GM18502 (cell line): ENCODE measurements at regions not wholly inside any gene's neighbourhood (a gene's known extent, or its start where the extent isn't known, plus 50 kb on each side); places are given as distances from the start of the nearest gene placed in this dataset.
"Not testable (repeated sequence)": the region's sequence is repeated elsewhere in the genome, so short reads cannot be mapped to it uniquely, and the experiment has no call there.

ENCODE experiments used
- ATAC-seq: cut with Tn5 transposase; IDR thresholded peaks from one replicate; pipeline ENCODE4 v1.9.1; 2021; ENCODE audit warnings: mild to moderate bottlenecking; ENCODE audit not compliant: unreplicated experiment, poor library complexity

DNA sequence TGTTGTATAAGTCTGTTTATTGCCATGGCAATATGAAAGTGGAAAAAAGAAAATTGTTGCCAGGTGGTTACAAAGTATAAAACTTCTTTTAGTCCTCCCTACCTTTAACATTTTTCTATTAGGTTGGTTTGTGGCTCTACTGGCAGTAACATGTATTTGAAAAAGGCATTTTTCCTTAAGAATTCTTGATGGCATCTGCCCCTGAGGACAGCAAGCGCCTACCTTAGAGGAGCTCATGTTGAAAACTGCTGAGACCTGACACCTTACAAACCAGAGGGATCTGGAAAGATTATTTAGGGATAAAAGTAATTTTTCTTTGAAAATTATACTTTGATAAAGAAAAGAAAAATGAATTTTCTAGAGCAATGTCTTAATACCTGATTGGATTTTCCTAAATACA lies 208.1 kb downstream of the CAVIN4 start:
- no peak for ATAC-seq

DNA sequence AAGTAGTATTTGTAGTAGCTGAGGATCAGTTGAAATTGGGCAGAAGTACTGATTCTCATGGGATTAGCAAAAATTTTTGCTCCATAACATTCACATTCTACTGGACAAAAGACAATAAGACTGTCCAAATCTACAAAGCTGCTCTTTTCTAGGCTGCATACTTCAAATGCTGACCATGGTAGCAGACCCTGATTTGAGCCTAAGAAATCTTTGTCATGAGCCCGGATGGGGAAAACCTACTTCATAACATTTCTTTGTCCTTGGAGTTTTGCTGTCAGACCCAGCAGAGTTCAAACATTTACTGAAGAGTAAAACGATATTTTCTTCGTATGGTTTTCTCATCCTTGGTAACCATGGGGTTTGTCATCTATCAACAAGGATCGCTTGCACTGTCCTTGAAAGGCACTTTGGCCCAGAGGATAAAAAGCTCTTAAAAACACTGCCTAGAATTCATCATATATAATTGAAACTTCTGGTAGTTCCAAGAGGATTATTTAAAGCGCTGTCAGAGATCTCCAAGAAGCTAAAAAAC lies 216.9 kb downstream of the CAVIN4 start:
- ATAC-seq, result no peak

DNA sequence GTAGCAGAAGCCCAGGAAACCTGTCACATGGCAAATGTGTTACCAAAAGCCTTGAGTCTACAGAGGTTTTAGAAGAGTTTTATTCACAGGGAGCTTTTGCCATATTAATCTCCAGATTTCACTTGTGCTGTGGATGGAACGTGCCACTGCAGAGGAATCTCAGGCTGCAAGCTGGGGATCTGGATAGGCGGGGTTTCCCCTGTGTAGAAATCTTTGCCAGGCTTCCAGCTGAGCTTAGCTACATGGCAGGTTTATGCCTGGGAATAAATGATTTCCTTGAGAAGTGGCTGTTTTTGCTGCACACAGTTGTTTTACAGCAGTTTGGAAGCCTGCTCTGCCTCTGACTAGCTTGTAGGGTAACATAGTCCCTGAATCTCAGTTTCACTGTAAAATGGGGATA lies 224.6 kb upstream of the PLPPR1 start:
- ATAC-seq, result no peak

DNA sequence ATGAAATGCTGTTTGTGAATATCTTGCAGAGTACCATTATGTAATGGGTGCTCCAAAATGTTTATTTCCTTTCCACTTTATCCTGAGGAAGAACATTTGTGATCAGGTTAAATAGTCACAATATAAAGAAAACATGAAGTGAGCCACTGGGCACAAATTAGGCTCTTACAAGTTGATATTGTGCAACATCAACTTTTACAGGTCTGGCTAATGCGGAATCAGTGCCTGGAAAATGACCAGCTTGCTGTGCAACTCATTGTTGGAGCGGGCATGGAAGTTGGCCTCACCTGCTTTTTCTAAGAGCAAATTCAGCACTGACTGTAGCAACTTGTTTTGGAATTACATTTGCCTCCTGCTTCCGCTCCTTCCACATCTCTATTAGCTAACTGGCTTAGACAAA lies 216.9 kb upstream of the PLPPR1 start:
- ATAC-seq, result no peak

DNA sequence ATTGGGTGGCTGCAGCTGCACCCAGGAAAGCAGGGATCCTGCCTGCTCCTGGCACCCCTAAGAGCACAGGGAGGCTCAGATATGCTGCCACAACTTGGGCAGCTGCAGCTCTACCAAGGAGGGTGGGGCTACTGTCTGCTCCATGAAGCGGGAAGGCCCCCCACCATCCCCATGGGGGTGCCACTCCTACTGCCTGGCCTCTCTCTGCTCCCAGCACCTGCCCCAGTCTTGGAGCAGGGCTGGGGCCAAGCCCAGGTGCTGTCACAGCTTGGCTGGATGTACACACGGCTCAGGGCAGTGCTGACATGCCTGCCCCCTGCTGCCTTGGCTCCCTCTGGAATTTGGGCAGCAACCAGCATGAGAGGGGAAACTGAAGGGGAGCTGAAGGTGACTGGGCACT lies 214.7 kb upstream of the PLPPR1 start:
- no peak for ATAC-seq

DNA sequence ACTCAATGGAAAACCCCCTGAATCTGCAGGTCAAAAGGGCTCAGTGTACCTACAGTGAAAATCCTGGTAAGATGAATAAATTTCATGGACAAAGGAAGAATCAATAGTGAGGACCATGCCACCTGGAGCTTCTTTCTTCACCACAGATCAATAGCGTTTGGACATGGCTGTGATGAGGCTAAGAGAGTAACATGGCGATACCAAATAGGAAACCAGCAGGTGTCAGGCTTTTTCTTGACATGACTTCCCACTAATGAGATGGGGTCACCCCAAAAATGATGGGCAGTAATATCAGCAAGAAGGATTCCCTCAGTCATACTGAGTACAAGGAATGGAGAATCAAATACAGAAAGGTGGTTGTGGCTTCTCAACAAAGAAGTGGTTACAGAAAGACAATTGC lies 208.5 kb upstream of the PLPPR1 start:
- ATAC-seq, result no peak

DNA sequence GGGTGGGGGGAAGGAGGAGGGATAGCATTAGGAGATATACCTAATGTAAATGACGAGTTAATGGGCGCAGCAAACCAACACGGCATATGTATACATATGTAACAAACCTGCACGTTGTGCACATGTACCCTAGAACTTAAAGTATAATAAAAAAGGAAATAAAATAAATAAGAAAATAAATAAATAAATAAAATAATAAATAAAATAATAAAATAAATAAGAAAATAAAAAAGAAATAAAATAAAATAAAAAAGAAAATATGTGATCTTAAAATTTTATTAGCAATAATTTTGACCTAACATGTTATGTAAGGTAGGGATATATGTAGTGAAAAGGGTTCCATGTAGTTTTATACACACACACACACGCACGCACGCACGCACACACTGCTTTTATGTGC lies 195.5 kb upstream of the PLPPR1 start:
- not testable (repeated sequence) for ATAC-seq

DNA sequence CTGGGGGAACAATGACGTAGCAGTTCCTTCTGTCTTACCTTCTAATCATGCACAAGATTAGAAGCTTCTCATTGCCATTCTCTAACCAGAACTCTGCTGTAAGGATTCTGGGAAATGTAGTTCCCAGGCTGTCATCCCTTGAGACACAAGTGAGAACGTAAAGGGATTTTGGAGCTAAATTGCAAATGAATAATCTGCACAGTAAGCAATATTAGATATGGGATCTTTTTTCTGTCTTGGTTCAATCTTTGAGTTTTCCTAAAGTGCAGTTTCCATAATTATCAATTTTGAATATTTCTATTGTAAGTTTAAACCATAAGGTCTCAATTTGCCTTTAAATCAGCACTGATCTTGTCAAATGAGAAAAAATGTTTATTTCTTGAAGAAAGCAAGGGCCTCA lies 189.7 kb upstream of the PLPPR1 start:
- ATAC-seq, result no peak

DNA sequence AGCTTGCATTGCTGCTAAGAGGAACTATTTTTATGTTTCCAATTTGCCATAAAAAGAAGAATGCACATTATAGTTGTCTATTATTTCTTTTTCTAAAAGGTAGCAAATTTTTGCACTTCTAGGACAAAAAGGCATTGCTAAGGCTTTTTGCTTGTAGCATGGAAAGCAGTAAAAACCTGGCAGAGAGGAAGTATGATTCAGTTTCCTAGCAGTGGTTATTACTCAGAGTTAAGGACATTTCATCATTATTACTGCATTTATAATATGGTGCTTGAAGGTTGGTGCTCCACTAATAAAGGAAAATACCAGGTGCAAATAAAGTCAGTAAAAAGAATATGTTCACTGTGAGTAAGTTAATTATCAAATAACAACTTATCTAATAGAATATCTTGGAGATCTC lies 179.8 kb upstream of the PLPPR1 start:
- no peak for ATAC-seq

DNA sequence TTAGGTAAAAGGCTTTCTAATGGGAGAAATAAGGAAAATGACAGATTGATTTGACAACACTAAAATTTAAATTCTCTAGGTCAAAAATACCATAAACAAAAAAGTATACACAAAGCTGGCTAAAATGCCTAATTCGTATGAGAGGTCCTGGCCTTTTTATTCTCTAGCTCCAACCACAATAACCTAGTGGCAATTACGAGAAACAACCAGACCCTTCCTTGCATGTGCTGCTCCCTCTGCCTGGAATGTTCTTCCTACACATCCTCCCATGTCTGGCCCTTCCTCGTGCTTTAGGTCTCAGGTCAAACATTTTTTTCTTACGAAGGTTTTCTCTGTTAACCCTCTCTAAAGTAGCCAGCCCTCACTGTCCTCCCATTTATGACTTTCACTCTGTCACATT lies 176.4 kb upstream of the PLPPR1 start:
- ATAC-seq, result no peak

DNA sequence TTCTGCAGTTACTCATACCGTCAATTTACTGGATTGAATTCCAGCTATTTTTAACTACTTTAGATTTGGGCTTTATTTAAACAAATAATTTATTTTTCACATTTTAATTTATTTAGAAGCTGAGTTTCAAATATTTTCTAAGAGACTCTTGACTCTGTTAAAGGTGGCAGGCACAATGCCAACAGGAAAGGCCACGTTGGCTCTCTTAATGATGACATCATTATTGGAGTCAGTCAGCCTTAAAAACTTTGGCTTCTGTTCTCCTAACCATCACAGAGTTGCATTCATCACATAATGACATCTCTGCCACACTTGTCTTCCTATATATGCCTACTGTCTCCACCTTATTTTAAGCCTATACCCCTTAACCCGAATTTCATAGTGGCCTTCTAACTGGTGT lies 172.3 kb upstream of the PLPPR1 start:
- no peak for ATAC-seq

DNA sequence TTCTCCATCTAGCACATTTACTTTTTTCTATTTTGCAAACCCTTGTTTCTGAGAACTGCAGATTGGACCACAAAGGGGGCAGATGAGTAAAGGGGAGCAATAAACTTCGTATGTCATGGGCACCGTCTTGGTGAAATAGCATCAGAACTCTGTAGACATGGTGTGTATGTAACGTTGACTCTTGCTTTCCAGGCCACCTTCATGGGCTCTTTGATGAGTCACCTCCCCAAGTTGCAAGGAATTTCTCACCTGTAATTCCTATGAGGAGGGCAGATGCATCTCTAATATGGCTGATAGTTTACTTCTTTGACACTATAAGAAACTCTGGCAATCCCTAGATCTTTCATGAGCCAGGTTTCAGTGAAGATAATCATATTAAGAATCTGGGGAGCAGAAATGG lies 163.4 kb upstream of the PLPPR1 start:
- no peak for ATAC-seq

DNA sequence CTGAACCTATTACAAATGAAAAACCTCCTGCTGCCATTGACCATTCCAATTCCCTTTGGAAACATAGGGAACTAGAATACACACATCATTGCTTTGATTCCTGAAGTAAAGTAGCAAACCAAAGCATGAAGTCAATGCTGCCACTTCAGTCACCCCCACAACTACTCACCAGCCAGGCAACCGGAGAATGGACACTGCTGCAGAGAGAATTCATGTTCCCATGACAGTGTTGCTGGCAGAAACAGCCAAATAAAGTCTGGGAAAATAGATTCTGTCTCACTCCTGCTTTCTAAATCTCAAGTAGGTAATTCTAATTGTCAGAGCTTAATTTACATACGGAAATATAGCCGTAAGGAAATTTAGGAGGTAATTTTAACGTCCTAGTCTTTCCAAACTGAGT lies 162.9 kb upstream of the PLPPR1 start:
- ATAC-seq, result no peak

DNA sequence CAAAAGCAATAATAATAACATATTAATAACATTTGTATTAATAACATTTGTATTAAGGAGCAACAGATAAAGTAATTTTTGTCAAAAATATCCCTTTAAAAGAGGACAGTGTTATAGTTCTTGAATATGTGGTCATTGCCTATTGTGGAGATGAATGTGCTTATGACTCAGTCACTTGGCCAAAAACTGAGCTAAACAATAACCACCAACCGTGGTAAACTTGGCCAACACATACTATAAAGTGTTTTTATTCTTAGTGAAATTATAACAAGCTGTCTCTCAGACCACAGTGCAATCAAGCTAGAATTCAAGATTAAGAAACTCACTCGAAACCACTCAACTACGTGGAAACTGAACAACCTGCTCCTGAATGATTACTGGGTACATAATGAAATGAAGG lies 159.2 kb upstream of the PLPPR1 start:
- ATAC-seq, result no peak

DNA sequence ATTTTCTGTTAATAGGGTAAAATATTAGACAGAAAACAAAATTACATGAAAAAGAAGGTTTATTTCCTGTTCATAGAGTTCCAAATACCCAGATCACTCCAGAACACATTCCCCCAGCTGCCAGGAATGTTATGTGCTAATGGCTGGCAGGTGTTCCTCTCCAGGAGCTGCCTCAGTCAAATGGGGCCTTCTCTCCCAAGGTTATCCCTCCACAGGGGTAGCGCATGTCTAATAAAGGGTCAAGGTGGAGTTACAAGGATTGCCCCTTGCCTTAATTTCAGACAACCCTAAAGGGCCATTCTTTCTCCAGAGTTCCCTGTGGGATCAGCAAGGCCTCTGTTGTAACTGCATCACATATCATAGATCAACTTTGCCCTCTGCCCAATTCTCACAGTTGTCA lies 148.6 kb upstream of the PLPPR1 start:
- no peak for ATAC-seq

DNA sequence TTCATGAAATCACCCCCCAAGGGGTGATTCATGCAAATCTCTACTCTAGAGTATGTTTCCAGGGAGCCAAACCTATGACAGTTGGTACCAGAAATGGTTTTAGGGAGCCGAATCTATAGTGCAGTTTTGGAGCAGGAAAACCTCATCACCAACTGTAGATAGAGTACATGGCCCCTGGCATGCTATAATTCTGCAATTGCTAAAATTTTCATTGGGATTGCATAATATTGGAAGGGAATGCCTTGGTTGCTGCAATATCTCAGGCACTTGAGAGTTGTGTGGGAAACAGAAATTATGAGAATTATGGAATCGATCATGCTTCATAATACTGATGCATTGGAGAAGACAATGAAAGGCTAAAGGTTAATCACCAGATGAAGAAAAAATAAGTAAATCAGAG lies 148.2 kb upstream of the PLPPR1 start:
- ATAC-seq, result no peak

DNA sequence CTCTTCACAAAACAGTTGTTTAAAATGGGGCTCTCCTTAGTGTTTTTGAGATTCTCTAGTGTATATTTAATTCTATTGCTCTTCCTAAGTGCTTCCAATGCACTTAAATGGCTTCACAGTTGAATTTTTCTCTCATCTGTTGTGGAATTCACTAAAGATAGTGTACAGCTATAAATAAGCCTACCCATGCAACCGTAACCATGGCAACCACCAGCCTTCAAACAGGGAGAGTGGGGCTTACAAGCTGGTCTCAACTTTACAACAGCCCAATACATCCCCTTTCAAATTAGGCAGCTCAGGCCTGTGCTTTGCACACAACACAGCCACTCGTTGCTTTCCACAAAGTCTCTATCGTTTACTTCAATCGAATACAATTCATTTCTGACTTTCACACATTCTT lies 144.0 kb upstream of the PLPPR1 start:
- ATAC-seq, result no peak

DNA sequence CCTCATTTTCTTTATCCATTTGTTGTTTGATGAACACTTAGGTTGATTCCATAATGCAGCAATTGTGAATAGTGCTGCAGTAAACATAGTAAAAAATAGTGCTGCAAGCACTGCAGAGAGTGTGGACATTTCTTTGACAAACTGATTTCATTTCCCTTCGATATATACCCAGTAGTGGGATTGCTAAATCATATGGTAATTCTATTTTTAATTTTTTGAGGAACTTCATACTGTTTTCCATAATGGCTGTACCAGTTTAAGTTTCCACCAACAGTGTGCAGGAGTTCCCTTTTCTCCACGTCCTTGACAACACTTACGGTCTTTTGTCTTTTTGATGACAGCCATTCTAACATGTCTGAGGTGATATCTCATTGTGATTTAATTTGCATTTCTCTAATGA lies 138.2 kb upstream of the PLPPR1 start:
- no peak for ATAC-seq

DNA sequence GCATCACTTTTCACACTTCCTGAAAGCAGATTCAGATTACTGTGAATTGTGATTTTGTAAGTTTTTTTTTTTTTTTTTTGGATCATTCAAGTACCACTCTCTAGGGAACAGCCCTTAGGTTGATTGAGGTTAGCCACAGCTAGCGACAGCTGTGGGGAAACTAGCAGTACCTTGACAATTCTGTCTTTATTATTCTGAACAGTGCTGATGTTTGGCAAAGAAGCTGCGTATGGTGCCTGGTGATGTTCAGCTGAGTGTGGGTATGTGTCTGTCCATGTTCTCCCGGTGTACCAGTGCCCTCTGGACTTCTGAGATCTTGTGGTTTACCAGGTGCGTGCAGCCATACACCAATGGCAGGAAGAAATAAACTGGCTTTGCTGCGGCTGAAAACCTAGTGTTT lies 117.3 kb upstream of the PLPPR1 start:
- no peak for ATAC-seq

DNA sequence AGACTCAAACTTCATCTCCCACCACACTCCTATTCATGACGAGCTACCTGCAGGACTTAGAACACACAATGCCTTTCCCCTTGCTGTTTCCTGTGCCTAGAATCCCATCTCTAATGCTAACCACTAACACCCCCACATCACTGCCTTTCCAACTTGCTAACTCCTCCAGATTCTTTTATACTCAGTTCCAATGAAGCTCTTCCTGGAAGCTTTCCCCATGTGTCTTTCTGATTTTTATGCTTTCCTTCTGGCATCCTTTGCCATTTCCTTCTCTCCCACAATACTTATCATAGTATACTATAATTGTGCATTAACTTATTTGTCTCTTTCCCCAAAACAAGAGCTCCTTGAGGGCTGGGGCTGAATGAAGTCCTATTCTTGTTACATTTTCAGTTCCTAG lies 115.3 kb upstream of the PLPPR1 start:
- ATAC-seq, result no peak

DNA sequence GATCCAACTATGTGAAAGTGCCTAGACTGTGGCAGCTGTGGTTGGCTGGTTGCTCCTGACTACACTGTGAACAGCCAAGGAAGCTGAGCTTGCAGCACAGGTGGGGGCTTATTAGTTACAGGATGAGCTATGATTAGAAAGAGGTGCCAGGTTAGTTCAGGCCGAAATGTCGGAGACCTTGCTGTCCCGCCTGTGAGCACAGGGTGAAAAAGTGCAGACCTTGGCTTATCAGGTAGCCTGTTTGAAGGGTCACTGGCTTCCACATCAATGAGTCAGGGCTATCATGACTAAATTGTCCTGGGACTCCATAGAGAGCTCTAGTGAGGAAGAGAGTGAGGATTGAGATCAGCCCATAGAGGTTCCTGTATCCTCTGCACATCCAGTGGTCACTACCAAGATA lies 114.3 kb upstream of the PLPPR1 start:
- no peak for ATAC-seq

DNA sequence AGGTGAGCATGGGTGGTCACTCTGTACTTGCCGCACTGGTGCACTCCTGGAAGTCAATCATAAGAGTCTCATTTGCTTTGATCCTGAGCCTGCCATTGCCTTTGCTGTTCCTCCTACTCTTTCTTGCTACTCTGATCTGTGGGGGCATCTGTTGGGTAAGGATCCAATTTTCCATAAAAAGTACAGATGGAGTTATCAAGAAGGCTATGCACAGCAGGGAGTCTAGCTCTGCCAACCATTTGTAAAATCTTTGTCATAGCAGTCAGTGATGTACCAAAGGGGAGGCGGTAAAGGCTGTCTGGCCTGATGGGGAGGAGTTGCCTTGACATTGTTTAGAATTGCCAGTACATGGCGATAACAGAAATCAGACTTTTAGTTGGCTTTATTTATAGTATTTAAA lies 109.0 kb upstream of the PLPPR1 start:
- ATAC-seq, result no peak

DNA sequence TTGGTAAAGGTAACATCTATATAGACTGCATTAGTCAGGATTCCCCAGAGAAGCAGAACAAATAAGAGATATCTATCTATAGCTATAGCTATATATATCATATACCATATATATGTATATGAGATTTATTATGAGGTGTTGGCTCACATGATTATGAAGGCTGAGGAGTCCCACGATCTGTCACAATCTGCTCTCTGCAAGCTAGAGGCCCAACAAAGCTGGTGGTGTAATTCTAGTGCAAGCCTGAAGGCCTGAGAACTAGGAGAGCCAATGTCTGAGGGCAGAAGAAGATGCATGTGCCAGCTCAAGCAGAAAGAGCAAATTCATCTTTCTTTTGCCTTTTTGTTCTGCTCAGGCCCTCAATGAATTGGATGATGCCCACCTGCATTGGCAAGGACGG lies 102.2 kb upstream of the PLPPR1 start:
- no peak for ATAC-seq
